Esophagus muscularis mucosa (tissue), 4 donors: ENCODE measurements at regions not wholly inside any gene's neighbourhood (a gene's known extent, or its start where the extent isn't known, plus 50 kb on each side); places are given as distances from the start of the nearest gene placed in this dataset.

Experiments used
- DNase-seq: peaks from one replicate; pipeline ENCODE4 v3.0.0-alpha.2; 2017; ENCODE audit errors: extremely low spot score
- H3K27ac ChIP-seq, 4 donors: fragments of 200-600 bp; sonication (generic); replicated peaks in 1 of 4; 1 replicate in 3 of 4; 2 replicates in 1 of 4; pipeline ENCODE4 v1.5.1; 2016 to 2019; ENCODE audit warnings: mild to moderate bottlenecking in 1 of 4
- H3K27me3 ChIP-seq, 4 donors: fragments of 200-600 bp; sonication (generic); one replicate each; pipeline versions ENCODE4 v1.5.1 to v1.6.0; 2016 to 2019
- H3K36me3 ChIP-seq, 4 donors: fragments of 200-600 bp; sonication (generic); one replicate each; pipeline ENCODE4 v1.5.1; 2016 to 2019
- H3K4me1 ChIP-seq, 4 donors: fragments of 200-600 bp; sonication (generic); one replicate each; pipeline ENCODE4 v1.5.1; 2016 to 2019
- H3K4me3 ChIP-seq, 4 donors: fragments of 200-600 bp; sonication (generic); 1 replicate in 2 of 4; 2 replicates in 2 of 4; pipeline ENCODE4 v1.5.1; 2016 to 2019; ENCODE audit warnings: mild to moderate bottlenecking in 4 of 4, moderate library complexity in 1 of 4
- H3K9me3 ChIP-seq, 4 donors: fragments of 200-600 bp; sonication (generic); 1 replicate in 3 of 4; 2 replicates in 1 of 4; pipeline ENCODE4 v1.5.1; 2016 to 2019
- EP300 ChIP-seq: sonication (generic); formaldehyde crosslinking; IDR thresholded peaks from one replicate; pipeline ENCODE4 v1.6.1; 2017; ENCODE audit warnings: antibody characterized with exemption
- POLR2A ChIP-seq: fragments of 450-650 bp; IDR thresholded peaks from one replicate; pipeline ENCODE4 v1.6.1; 2017; ENCODE audit warnings: antibody characterized with exemption, moderate library complexity, mild to moderate bottlenecking, low read depth
- POLR2AphosphoS5 ChIP-seq, 2 donors: sonication (generic); formaldehyde crosslinking; IDR thresholded peaks; one replicate each; pipeline ENCODE4 v1.6.1; 2017; ENCODE audit warnings: antibody characterized with exemption in 2 of 2
- WGBS: methylation state at CpG from one replicate; pipeline ENCODE4 v1.1.5; 2018; 5-methylcytosine and 5-hydroxymethylcytosine counted together
- intact Hi-C: fragments of 100-400 bp; cut with DNase I; formaldehyde crosslinking; loops from one replicate; pipeline ENCODE4 v1.15.1; 2023
- TF ChIP-seq, protein P1 (sequence below), 3 experiments: fragments of 200-600 bp in 2 of 3; fragments of 450-650 bp in 1 of 3; sonication (generic) in 2 of 3; IDR thresholded peaks; one replicate each; pipeline ENCODE4 v1.5.1; 2017 to 2019; ENCODE audit warnings: antibody characterized with exemption in 3 of 3, mild to moderate bottlenecking in 2 of 3, moderate library complexity in 1 of 3

- WGBS = 86% methylated on average over 1 of the region's 1 CpG
Measured at GRCh38 chr20:39899881-39900280, 789.2 kb downstream of the MAFB start.

GRCh38 chr20:39898467-39898852 lies 790.6 kb downstream of the MAFB start:
- intact Hi-C loops = no loop called here
- TF ChIP-seq POLR2A (no peak), POLR2AphosphoS5 (IDR thresholded peaks at IDR 0.05) (no peak), EP300 (no peak)
- TF ChIP-seq, protein P1, sequence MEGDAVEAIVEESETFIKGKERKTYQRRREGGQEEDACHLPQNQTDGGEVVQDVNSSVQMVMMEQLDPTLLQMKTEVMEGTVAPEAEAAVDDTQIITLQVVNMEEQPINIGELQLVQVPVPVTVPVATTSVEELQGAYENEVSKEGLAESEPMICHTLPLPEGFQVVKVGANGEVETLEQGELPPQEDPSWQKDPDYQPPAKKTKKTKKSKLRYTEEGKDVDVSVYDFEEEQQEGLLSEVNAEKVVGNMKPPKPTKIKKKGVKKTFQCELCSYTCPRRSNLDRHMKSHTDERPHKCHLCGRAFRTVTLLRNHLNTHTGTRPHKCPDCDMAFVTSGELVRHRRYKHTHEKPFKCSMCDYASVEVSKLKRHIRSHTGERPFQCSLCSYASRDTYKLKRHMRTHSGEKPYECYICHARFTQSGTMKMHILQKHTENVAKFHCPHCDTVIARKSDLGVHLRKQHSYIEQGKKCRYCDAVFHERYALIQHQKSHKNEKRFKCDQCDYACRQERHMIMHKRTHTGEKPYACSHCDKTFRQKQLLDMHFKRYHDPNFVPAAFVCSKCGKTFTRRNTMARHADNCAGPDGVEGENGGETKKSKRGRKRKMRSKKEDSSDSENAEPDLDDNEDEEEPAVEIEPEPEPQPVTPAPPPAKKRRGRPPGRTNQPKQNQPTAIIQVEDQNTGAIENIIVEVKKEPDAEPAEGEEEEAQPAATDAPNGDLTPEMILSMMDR (IDR thresholded peaks at IDR 0.05) = no peak
- 39% methylated on average over 2 of the region's 2 CpGs for WGBS

More at GRCh38 chr20:39899881-39900280, 789.2 kb downstream of the MAFB start:
- TF ChIP-seq POLR2A (no peak), EP300 (no peak), POLR2AphosphoS5 (IDR thresholded peaks at IDR 0.05) (no peak)
- TF ChIP-seq, protein P1 (IDR thresholded peaks at IDR 0.05) = no peak
- Histone ChIP-seq H3K36me3 (no peaks in the 10 kb centered on the region), H3K9me3 (no peaks in the 10 kb centered on the region), H3K27me3 (no peaks in the 10 kb centered on the region), H3K4me1 (peaks cover 0 to 11% (median 7%) of the 10 kb centered on the region in 4 donors), H3K4me3 (no peak overlapping the region), H3K27ac (no peak overlapping the region)
- intact Hi-C loops = no loop called here
- no peak for DNase-seq

DNA sequence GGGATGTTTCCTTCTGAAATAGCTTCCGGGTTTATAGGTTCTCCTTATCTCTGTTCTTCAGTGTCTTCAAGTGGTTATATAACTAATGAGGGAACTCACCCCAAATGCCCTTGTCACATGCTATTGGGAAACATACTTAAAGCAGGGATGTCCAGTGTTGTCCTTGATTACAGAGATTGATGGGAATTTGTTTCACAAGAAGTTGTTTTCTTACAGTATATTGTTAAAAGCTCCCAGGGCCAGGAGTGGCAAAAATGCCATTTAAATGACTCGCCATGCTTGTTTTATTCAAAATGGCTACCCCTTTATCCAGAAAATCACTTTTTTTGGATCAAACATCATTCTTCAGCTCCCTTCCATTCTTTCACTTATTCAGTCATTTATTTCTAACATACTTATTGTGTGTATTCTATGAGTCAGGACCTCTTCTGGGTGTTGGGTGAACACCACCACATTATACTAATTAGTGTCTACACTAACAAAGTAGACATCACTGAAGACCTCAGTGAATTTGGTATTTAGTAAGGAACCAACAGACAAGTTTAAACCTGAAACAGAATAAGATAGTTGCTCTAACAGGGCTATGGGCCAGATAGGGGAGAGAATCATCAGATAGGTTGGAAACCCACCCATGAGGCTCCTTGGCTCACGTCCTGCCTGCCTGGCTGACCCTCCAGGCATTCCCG lies 791.1 kb downstream of the MAFB start:
- Histone ChIP-seq H3K9me3 (no peaks in the 10 kb centered on the region), H3K36me3 (no peaks in the 10 kb centered on the region), H3K4me3 (no peak overlapping the region), H3K4me1 (no peaks in the 10 kb centered on the region), H3K27ac (no peak overlapping the region), H3K27me3 (no peaks in the 10 kb centered on the region)
- no peak for DNase-seq
- intact Hi-C loops = no loop called here
- no peak for TF ChIP-seq POLR2AphosphoS5 (IDR thresholded peaks at IDR 0.05)
- 77% methylated on average over 4 of the region's 4 CpGs for WGBS

More at GRCh38 chr20:39898467-39898852, 790.6 kb downstream of the MAFB start:
- H3K9me3 ChIP-seq = no peaks in the 10 kb centered on the region
- no peak for DNase-seq
- H3K4me3 ChIP-seq = no peak overlapping the region
- H3K27me3 ChIP-seq = no peaks in the 10 kb centered on the region
- H3K27ac ChIP-seq = no peak overlapping the region
- no peaks in the 10 kb centered on the region for H3K36me3 ChIP-seq
- H3K4me1 ChIP-seq = no peaks in the 10 kb centered on the region

- Histone ChIP-seq H3K9me3 (no peaks in the 10 kb centered on the region), H3K27ac (no peak overlapping the region), H3K27me3 (no peaks in the 10 kb centered on the region), H3K4me1 (no peaks in the 10 kb centered on the region), H3K4me3 (no peak overlapping the region), H3K36me3 (no peaks in the 10 kb centered on the region)
- intact Hi-C loops = no loop called here
- TF ChIP-seq POLR2AphosphoS5 (IDR thresholded peaks at IDR 0.05) (no peak), EP300 (no peak), POLR2A (no peak)
- TF ChIP-seq, protein P1 (IDR thresholded peaks at IDR 0.05) = no peak
- WGBS = 59% methylated on average over 3 of the region's 3 CpGs
- no peak for DNase-seq
Measured at GRCh38 chr20:39897058-39897457, 792.0 kb downstream of the MAFB start.

- Histone ChIP-seq H3K4me1 (no peaks in the 10 kb centered on the region), H3K27ac (no peak overlapping the region), H3K4me3 (no peak overlapping the region), H3K9me3 (no peaks in the 10 kb centered on the region), H3K27me3 (no peaks in the 10 kb centered on the region), H3K36me3 (no peaks in the 10 kb centered on the region)
- TF ChIP-seq POLR2A = no peak
- TF ChIP-seq, protein P1 (IDR thresholded peaks at IDR 0.05) = no peak
- TF ChIP-seq POLR2AphosphoS5 (IDR thresholded peaks at IDR 0.05) = no peak
- no peak for TF ChIP-seq EP300
- intact Hi-C loops = no loop called here
- WGBS = 80% methylated on average over 2 of the region's 2 CpGs
- DNase-seq = peak; percentile 10
Measured at GRCh38 chr20:39894067-39894466, 795.0 kb downstream of the MAFB start.
